ENCODE measurements at regions not wholly inside any gene's neighbourhood (a gene's known extent, or its start where the extent isn't known, plus 50 kb on each side); places are given as distances from the start of the nearest gene placed in this dataset.

DNA sequence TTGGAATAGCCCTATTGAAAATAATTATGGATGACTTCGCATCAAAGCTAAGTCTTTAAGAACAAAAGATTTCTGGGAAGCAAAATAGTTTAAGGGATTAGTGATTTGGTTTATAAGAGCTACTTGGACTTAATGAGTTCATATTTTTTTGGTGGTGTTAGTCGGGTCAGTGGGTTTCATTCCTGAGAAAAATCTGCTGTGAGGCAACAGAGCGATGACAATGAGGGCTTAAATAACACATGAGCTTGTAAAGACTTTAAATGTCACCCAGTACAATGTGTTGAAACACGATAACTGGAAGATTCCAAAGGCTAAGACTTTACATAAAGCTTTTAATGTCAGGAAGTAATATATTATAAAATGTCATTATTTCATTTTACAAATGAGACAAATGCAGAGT lies 178.8 kb downstream of the ARL4A start:
- H3K27ac ChIP-seq (replicated peaks), result no peak overlapping the region
- H3K4me3 ChIP-seq (replicated peaks; ENCODE audit: insufficient read depth, low read length), result no peak overlapping the region
- DNase-seq (ENCODE audit: low read depth in 1 of 2, low spot score in 1 of 2), result no peak
- TF ChIP-seq, protein P1, sequence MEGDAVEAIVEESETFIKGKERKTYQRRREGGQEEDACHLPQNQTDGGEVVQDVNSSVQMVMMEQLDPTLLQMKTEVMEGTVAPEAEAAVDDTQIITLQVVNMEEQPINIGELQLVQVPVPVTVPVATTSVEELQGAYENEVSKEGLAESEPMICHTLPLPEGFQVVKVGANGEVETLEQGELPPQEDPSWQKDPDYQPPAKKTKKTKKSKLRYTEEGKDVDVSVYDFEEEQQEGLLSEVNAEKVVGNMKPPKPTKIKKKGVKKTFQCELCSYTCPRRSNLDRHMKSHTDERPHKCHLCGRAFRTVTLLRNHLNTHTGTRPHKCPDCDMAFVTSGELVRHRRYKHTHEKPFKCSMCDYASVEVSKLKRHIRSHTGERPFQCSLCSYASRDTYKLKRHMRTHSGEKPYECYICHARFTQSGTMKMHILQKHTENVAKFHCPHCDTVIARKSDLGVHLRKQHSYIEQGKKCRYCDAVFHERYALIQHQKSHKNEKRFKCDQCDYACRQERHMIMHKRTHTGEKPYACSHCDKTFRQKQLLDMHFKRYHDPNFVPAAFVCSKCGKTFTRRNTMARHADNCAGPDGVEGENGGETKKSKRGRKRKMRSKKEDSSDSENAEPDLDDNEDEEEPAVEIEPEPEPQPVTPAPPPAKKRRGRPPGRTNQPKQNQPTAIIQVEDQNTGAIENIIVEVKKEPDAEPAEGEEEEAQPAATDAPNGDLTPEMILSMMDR (IDR thresholded peaks at IDR 0.05; ENCODE audit: insufficient read depth, low read length), result no peak
- TF ChIP-seq, protein P2, sequence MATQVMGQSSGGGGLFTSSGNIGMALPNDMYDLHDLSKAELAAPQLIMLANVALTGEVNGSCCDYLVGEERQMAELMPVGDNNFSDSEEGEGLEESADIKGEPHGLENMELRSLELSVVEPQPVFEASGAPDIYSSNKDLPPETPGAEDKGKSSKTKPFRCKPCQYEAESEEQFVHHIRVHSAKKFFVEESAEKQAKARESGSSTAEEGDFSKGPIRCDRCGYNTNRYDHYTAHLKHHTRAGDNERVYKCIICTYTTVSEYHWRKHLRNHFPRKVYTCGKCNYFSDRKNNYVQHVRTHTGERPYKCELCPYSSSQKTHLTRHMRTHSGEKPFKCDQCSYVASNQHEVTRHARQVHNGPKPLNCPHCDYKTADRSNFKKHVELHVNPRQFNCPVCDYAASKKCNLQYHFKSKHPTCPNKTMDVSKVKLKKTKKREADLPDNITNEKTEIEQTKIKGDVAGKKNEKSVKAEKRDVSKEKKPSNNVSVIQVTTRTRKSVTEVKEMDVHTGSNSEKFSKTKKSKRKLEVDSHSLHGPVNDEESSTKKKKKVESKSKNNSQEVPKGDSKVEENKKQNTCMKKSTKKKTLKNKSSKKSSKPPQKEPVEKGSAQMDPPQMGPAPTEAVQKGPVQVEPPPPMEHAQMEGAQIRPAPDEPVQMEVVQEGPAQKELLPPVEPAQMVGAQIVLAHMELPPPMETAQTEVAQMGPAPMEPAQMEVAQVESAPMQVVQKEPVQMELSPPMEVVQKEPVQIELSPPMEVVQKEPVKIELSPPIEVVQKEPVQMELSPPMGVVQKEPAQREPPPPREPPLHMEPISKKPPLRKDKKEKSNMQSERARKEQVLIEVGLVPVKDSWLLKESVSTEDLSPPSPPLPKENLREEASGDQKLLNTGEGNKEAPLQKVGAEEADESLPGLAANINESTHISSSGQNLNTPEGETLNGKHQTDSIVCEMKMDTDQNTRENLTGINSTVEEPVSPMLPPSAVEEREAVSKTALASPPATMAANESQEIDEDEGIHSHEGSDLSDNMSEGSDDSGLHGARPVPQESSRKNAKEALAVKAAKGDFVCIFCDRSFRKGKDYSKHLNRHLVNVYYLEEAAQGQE (IDR thresholded peaks at IDR 0.05; ENCODE audit: insufficient replicate concordance, low read depth), result no peak
- TF ChIP-seq SPI1 (IDR thresholded peaks at IDR 0.05; ENCODE audit: borderline replicate concordance, low read depth) (no peak), GABPA (IDR thresholded peaks at IDR 0.05; ENCODE audit: low read depth) (no peak), POLR2AphosphoS5 (IDR thresholded peaks at IDR 0.05; ENCODE audit: low read depth) (no peak)
- no peaks in the 10 kb centered on the region for H3K27me3 ChIP-seq (ENCODE audit: insufficient read depth, poor library complexity, severe bottlenecking)

DNA sequence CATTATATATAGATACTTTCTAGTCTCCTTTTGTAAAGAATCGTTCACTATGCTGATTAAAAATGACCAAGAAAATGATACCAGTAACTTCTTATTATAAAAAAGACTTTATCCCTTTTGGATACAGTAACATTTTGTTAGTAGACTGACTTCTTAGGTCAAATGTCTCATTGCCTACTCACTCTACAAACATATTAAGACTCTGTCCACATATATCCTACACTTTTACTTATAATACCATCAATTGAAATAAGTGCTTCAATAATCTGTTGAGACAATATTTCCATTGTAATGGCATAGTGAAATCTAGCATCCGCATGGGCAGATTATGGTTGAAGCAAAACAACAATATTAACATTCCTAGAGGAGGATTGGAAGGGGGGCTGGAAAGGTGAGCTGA lies 180.6 kb downstream of the ARL4A start:
- H3K27ac ChIP-seq (replicated peaks), result no peak overlapping the region
- DNase-seq (ENCODE audit: low read depth in 1 of 2, low spot score in 1 of 2), result no peak
- no peaks in the 10 kb centered on the region for H3K27me3 ChIP-seq (ENCODE audit: insufficient read depth, poor library complexity, severe bottlenecking)
- no peak overlapping the region for H3K4me3 ChIP-seq (replicated peaks; ENCODE audit: insufficient read depth, low read length)
- no peak for TF ChIP-seq POLR2AphosphoS5 (IDR thresholded peaks at IDR 0.05; ENCODE audit: low read depth)
- TF ChIP-seq, protein P1 (IDR thresholded peaks at IDR 0.05; ENCODE audit: insufficient read depth, low read length), result no peak
- TF ChIP-seq, protein P2 (IDR thresholded peaks at IDR 0.05; ENCODE audit: insufficient replicate concordance, low read depth), result no peak
- TF ChIP-seq GABPA (IDR thresholded peaks at IDR 0.05; ENCODE audit: low read depth), result no peak
- TF ChIP-seq SPI1 (IDR thresholded peaks at IDR 0.05; ENCODE audit: borderline replicate concordance, low read depth), result no peak

DNA sequence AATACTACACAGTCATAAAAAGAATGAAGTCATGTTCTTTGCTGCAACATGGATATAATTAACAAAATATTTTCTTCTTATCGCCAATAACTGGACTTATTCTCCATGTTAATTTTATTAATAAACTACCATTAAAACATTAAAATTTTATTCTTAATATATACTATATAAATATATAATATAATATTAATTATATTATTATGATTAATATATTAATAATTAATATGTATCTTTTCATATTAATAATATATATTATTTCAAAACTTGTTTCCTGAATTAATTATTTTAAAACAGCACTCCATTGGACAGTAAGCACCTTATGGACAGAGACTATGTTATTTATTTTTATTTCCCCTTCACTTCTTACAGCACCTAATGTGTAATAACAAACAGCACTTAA lies 182.8 kb downstream of the ARL4A start:
- no peak overlapping the region for H3K4me3 ChIP-seq (replicated peaks; ENCODE audit: insufficient read depth, low read length)
- no peak overlapping the region for H3K27ac ChIP-seq (replicated peaks)
- no peak for DNase-seq (ENCODE audit: low read depth in 1 of 2, low spot score in 1 of 2)

More for the DNA sequence above, 182.8 kb downstream of the ARL4A start:
- TF ChIP-seq, protein P2 (IDR thresholded peaks at IDR 0.05; ENCODE audit: insufficient replicate concordance, low read depth), result no peak
- TF ChIP-seq, protein P1 (IDR thresholded peaks at IDR 0.05; ENCODE audit: insufficient read depth, low read length), result no peak
- TF ChIP-seq SPI1 (IDR thresholded peaks at IDR 0.05; ENCODE audit: borderline replicate concordance, low read depth), result no peak
- TF ChIP-seq GABPA (IDR thresholded peaks at IDR 0.05; ENCODE audit: low read depth), result no peak
- TF ChIP-seq POLR2AphosphoS5 (IDR thresholded peaks at IDR 0.05; ENCODE audit: low read depth), result no peak
- no peaks in the 10 kb centered on the region for H3K27me3 ChIP-seq (ENCODE audit: insufficient read depth, poor library complexity, severe bottlenecking)
